Fibroblast of skin of abdomen (primary cell): ENCODE measurements at regions not wholly inside any gene's neighbourhood (a gene's known extent, or its start where the extent isn't known, plus 50 kb on each side); places are given as distances from the start of the nearest gene placed in this dataset.
"Not testable (repeated sequence)": the region's sequence is repeated elsewhere in the genome, so short reads cannot be mapped to it uniquely, and the experiment has no call there.

Experiments
- DNase-seq: peaks from one replicate; pipeline ENCODE4 v3.0.0-alpha.2; 2013

- DNase-seq, result no peak
These were observed 450.3 kb upstream of the ZP4 start for GRCh38 chr1:238340989-238341388.

- no peak for DNase-seq
These were observed 445.8 kb upstream of the ZP4 start for GRCh38 chr1:238336531-238336930.

GRCh38 chr1:238334170-238334569 lies 443.4 kb upstream of the ZP4 start:
- no peak for DNase-seq

GRCh38 chr1:238331557-238331956 lies 440.8 kb upstream of the ZP4 start:
- no peak for DNase-seq

- peak; percentile 14 for DNase-seq
These were observed 438.9 kb upstream of the ZP4 start for GRCh38 chr1:238329671-238330070.

DNA sequence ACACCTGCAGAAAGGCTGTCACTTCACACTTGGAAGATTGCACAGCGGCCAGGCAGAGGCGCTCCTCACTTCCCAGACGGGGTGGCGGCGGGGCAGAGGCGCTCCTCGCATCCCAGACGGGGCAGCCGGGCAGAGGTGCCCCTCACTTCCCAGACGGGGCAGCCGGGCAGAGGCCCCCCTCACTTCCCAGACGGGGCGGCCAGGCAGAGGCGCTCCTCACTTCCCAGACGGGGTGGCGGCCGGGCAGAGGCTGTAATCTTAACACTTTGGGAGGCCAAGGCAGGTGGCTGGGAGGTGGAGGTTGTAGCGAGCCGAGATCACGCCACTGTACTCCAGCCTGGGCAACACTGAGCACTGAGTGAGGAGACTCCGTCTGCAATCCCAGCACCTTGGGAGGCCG lies 436.3 kb upstream of the ZP4 start:
- DNase-seq, result not testable (repeated sequence)

DNA sequence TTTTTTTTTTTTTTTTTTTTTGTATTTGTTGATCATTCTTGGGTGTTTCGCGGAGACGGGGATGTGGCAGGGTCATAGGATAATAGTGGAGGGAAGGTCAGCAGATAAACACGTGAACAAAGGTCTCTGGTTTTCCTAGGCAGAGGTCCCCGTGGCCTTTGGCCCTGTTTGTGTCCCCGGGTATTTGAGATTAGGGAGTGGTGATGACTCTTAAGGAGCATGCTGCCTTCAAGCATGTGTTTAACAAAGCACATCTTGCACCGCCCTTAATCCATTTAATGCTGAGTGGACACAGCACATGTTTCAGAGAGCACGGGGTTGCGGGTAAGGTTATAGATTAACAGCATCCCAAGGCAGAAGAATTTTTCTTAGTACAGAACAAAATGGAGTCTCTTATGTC lies 435.8 kb upstream of the ZP4 start:
- DNase-seq, result not testable (repeated sequence)

DNA sequence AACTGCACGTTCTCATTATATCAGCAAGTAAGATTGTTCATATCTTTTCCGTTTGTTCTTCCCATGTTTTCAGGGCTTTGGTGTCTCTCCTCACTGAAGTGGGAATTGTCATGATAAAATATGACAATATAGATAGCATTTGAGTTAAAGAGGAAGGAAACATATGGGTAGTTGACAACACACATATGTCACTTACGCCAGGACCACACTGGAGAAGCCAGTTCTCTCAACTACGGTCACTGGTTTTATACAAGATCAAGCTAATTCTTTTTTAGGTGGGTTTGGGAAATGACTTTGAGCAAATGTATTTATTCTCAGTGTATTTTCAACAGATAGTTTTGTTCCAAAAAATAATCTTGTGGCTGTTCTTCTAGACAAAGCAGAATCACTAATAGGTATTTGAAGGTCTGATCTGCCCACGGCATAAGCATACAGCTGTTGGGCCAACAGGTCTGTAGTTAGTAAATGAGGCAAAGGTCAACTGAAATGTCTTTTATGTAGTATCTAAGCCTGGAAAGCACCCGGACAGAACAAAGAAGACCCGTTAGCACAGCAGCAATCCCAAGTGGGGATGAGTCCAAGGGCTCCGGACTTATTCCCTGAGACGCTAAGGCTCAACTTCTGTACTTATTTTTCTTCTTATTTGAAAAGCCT lies 433.6 kb upstream of the ZP4 start:
- no peak for DNase-seq

- DNase-seq, result no peak
These were observed 432.8 kb upstream of the ZP4 start for GRCh38 chr1:238323490-238323889.

DNA sequence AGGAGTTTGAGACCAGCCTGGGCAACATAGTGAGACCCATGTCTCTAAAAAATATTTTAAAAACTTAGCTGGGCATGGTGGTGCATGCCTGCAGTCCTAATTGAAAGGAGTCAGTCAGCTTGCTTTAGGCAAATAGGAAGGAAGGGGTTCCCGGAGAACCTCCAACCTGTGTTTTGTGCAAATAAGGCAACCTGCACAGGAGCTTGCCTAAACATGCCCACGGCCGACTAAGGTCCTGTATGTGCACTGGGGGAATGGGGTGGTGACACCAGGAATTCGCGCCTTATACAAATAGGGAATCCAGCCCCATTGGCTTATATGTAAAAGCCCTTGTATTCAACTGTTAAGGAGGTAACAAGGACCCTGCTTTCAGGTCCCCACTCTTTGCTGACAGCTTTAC lies 429.2 kb upstream of the ZP4 start:
- no peak for DNase-seq

- no peak for DNase-seq
These were observed 427.8 kb upstream of the ZP4 start for GRCh38 chr1:238318294-238319110.

DNA sequence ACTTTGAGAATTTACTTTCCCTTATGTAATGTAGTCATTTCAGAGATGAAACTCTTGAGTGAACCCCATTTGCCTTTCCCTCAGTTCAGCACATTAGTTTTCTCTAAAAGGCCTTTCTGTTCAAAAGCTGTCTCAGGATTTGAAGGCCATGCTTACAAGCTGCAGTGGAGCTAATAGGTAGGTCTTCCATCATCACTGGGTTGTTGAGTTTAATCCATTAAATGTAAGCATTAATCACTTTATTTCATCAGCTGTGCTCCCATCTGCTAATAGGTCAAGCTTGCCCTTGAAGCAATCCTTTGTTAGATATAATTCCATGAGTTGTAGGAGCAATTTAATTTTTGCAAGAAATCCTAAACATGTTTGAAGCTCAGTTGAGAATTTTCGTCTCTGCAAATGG lies 422.2 kb upstream of the ZP4 start:
- DNase-seq, result no peak

DNA sequence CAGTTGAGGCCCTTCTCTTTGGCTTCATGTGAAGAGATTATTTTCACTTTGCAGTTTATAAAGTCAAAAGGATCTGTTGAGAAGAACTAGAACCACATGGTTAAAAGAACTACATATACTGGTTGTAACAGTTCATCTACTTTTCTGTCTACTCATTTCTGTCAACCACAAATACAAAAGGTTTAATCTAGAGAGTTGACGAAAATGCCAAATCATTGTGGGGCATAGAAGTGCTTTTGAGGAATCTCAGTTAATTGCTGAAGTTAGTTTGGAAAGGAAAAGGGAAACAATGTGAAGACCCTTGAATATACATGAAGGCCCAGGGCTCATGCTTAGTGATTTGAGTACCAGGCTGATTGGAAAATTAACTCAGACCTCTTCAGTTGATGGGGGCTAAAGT lies 415.7 kb upstream of the ZP4 start:
- DNase-seq, result no peak

- no peak for DNase-seq
These were observed 411.9 kb upstream of the ZP4 start for GRCh38 chr1:238302646-238303045.

DNA sequence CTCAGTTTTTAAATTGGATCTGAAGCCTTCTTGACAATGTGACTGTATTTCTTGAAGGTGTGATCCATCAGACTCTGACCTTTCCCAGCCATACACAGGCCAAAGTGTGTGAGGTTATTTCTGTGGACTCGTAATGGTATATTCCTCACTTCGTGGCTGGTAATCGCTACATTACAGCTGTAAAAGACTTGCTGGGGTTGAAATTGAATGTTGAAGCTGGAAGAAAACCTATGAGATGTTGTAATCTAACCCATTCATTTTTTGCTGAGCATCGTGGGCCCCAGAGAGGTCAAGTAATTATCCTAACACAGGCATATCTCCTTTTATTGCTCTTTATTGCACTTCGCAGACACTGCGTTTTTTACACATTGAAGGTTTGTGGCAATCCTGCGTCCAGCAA lies 405.6 kb upstream of the ZP4 start:
- DNase-seq, result no peak

- DNase-seq, result no peak
These were observed 402.4 kb upstream of the ZP4 start for GRCh38 chr1:238293075-238293474.

GRCh38 chr1:238281418-238281817 lies 390.7 kb upstream of the ZP4 start:
- DNase-seq, result peak; percentile 49

DNA sequence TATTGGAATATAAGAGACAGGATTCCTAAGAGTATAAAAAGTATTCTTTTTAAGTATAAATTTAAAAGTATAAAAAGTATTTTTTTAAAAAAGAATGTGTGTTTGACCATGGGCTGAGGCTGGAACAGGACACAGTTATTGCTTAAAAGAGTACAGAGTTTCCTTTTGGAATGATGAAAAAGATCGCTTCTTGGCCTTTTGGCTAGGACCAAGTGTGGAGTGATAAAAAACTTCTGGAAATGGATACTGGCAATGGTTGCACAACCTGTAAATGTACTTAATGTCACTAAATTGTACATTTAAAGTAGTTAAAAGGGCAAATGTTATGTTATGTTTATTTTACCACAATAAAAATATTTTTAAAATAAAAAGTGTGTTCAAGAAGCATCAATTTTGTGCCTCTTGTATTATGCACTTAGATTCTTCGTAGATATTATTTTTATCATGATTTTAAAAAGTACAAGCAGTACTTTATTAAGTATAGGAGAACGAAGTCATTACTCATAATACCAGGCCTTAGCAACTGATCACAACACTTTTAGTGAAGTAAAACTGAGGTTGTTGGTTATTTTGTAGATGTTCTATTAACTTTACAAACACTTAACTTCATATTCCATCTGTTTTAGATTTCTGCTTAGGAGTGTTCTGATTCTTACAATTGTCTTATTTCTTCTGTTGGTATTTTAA lies 389.1 kb upstream of the ZP4 start:
- DNase-seq, result no peak

DNA sequence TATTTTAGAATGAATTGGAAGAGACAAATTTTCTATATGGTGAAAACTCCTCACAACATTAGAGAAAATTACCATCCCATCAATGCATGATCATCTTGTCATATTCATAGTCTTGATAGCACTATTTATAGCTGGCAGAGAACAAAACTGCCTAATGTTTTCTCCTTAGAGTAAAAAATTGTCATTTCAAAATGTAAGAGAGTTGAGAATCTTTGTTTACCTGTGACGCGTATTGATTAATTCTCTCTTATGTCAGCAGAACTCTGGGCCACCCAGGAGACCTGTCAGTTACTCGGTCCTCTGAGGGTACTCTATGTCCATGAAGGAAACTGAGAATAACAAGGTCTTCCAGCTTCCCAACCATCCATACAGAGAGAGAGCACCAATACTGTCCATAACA lies 381.4 kb upstream of the ZP4 start:
- DNase-seq, result no peak

- no peak for DNase-seq
These were observed 375.1 kb upstream of the ZP4 start for GRCh38 chr1:238265866-238266265.

GRCh38 chr1:238264951-238265350 lies 374.2 kb upstream of the ZP4 start:
- no peak for DNase-seq

DNA sequence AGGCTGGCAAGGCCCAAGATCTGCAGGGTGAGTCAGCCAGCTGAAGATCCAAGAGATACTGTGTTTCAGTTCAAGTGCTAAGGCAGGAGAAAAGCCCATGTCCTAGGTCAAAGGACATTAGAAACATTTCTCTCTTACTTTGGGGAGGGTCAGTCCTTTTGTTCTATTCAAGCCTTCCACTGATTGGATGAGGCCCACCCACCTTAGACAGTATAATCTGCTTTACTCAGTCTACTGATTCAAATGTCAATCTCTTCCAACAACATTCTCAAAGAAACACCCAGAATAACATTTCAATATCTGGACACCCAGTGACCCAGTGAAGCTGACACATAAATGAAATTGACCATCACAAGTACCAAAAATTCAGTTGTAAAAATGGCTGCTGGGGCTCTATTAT lies 367.8 kb upstream of the ZP4 start:
- no peak for DNase-seq

DNA sequence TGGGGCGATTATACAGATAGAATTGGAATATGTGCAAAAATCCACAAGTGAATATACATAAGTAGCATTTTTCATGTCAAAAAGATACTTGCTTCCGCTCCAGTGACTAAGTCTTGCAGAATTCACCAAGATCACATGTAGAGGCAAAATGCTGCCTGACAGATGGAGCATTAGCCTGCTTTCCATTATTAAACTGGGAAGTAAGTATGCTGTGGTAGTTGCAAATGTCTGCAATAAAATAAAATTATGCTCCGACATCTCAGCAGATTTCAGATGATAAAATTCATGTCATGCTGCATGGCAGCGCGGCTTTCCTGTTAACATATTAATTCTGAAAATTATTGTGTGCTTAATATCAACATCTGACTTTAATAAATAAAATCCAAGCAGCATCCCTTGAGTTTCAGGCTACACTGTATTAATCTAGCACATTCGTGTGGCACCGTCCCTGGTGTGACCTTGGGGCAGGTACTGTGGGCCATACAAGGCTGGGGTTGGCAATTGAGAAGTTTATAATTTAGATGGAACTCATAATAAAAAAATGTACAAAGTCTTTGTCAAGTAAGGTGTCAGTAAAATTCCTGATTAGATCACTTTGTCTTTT lies 366.4 kb upstream of the ZP4 start:
- DNase-seq, result peak; percentile 83
